Transverse colon (tissue), 3 donors: ENCODE measurements at regions not wholly inside any gene's neighbourhood (a gene's known extent, or its start where the extent isn't known, plus 50 kb on each side); places are given as distances from the start of the nearest gene placed in this dataset.

Experiments
- EP300 ChIP-seq: sonication (generic); formaldehyde crosslinking; IDR thresholded peaks from one replicate; pipeline ENCODE4 v1.6.1; 2017; ENCODE audit warnings: antibody characterized with exemption, low read depth
- POLR2A ChIP-seq: fragments of 450-650 bp; IDR thresholded peaks from one replicate; pipeline ENCODE4 v1.6.1; 2016; ENCODE audit warnings: antibody characterized with exemption, mild to moderate bottlenecking, moderate library complexity
- TF ChIP-seq, protein P1 (sequence below), 5 experiments: fragments of 200-600 bp in 3 of 5; fragments of 450-650 bp in 2 of 5; sonication (generic) in 3 of 5; IDR thresholded peaks; 1 replicate in 2 of 5; 2 replicates in 3 of 5; pipeline ENCODE4 v1.5.1; 2016 to 2017; ENCODE audit warnings: antibody characterized with exemption in 5 of 5, inconsistent platforms in 3 of 5, mild to moderate bottlenecking in 2 of 5, moderate library complexity in 1 of 5

GRCh38 chr5:74500110-74500917 lies 140.2 kb downstream of the ENC1 start:
- TF ChIP-seq, protein P1, sequence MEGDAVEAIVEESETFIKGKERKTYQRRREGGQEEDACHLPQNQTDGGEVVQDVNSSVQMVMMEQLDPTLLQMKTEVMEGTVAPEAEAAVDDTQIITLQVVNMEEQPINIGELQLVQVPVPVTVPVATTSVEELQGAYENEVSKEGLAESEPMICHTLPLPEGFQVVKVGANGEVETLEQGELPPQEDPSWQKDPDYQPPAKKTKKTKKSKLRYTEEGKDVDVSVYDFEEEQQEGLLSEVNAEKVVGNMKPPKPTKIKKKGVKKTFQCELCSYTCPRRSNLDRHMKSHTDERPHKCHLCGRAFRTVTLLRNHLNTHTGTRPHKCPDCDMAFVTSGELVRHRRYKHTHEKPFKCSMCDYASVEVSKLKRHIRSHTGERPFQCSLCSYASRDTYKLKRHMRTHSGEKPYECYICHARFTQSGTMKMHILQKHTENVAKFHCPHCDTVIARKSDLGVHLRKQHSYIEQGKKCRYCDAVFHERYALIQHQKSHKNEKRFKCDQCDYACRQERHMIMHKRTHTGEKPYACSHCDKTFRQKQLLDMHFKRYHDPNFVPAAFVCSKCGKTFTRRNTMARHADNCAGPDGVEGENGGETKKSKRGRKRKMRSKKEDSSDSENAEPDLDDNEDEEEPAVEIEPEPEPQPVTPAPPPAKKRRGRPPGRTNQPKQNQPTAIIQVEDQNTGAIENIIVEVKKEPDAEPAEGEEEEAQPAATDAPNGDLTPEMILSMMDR (IDR thresholded peaks at IDR 0.05), result no peak
- TF ChIP-seq EP300 (no peak), POLR2A (no peak)
